ENCODE measurements at regions not wholly inside any gene's neighbourhood (a gene's known extent, or its start where the extent isn't known, plus 50 kb on each side); places are given as distances from the start of the nearest gene placed in this dataset.

GRCh38 chrX:140206657-140207056 is 241.3 kb upstream of the CXorf66 start:
- Histone ChIP-seq H3K27ac (ENCODE audit: extremely low read depth, low read depth, low read length) (no peak overlapping the region), H3K4me1 (ENCODE audit: control insufficient read depth, insufficient read depth, low read length) (no peaks in the 10 kb centered on the region), H3K4me3 (ENCODE audit: low read depth, low read length) (no peak overlapping the region), H3K9me3 (ENCODE audit: control insufficient read depth, insufficient read depth, low read depth, low read length) (no peaks in the 10 kb centered on the region), H3K36me3 (ENCODE audit: control insufficient read depth in 2 of 2, insufficient read depth in 1 of 2, low read length in 2 of 2) (no peaks in the 10 kb centered on the region)
- TF ChIP-seq ZNF133 (tag by site-specific recombination; IDR thresholded peaks at IDR 0.05) (no peak), ZNF561 (tag by site-specific recombination; IDR thresholded peaks at IDR 0.05; ENCODE audit: borderline replicate concordance) (no peak), ZNF280C (tag by site-specific recombination; IDR thresholded peaks at IDR 0.05) (no peak), ZNF610 (tag by site-specific recombination; IDR thresholded peaks at IDR 0.05; ENCODE audit: borderline replicate concordance) (no peak), ZNF580 (tag by site-specific recombination; IDR thresholded peaks at IDR 0.05) (no peak), ZSCAN23 (tag by site-specific recombination; IDR thresholded peaks at IDR 0.05) (no peak), ZNF473 (tag by site-specific recombination; IDR thresholded peaks at IDR 0.05) (no peak), ZBTB49 (tag by site-specific recombination; IDR thresholded peaks at IDR 0.05; ENCODE audit: low read depth) (no peak), ZNF514 (tag by site-specific recombination; IDR thresholded peaks at IDR 0.05) (no peak), ZNF521 (tag by site-specific recombination; IDR thresholded peaks at IDR 0.05) (no peak), ZNF202 (tag by site-specific recombination; IDR thresholded peaks at IDR 0.05; ENCODE audit: borderline replicate concordance) (no peak), ZNF239 (tag by site-specific recombination; IDR thresholded peaks at IDR 0.05) (no peak), ZBTB21 (tag by site-specific recombination; IDR thresholded peaks at IDR 0.05) (no peak), KLF7 (tag by site-specific recombination; IDR thresholded peaks at IDR 0.05; ENCODE audit: borderline replicate concordance) (no peak), ZNF843 (tag by site-specific recombination; IDR thresholded peaks at IDR 0.05) (no peak)
- TF ChIP-seq, protein P1, sequence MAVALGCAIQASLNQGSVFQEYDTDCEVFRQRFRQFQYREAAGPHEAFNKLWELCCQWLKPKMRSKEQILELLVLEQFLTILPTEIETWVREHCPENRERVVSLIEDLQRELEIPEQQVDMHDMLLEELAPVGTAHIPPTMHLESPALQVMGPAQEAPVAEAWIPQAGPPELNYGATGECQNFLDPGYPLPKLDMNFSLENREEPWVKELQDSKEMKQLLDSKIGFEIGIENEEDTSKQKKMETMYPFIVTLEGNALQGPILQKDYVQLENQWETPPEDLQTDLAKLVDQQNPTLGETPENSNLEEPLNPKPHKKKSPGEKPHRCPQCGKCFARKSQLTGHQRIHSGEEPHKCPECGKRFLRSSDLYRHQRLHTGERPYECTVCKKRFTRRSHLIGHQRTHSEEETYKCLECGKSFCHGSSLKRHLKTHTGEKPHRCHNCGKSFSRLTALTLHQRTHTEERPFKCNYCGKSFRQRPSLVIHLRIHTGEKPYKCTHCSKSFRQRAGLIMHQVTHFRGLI (tag by site-specific recombination; IDR thresholded peaks at IDR 0.05): no peak
- TF ChIP-seq, protein P2, sequence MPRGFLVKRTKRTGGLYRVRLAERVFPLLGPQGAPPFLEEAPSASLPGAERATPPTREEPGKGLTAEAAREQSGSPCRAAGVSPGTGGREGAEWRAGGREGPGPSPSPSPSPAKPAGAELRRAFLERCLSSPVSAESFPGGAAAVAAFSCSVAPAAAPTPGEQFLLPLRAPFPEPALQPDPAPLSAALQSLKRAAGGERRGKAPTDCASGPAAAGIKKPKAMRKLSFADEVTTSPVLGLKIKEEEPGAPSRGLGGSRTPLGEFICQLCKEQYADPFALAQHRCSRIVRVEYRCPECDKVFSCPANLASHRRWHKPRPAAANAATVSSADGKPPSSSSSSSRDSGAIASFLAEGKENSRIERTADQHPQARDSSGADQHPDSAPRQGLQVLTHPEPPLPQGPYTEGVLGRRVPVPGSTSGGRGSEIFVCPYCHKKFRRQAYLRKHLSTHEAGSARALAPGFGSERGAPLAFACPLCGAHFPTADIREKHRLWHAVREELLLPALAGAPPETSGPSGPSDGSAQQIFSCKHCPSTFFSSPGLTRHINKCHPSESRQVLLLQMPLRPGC (tag by site-specific recombination; IDR thresholded peaks at IDR 0.05): no peak
- ChIA-PET CTCF (no interaction called here), POLR2A (no interaction called here)

DNA sequence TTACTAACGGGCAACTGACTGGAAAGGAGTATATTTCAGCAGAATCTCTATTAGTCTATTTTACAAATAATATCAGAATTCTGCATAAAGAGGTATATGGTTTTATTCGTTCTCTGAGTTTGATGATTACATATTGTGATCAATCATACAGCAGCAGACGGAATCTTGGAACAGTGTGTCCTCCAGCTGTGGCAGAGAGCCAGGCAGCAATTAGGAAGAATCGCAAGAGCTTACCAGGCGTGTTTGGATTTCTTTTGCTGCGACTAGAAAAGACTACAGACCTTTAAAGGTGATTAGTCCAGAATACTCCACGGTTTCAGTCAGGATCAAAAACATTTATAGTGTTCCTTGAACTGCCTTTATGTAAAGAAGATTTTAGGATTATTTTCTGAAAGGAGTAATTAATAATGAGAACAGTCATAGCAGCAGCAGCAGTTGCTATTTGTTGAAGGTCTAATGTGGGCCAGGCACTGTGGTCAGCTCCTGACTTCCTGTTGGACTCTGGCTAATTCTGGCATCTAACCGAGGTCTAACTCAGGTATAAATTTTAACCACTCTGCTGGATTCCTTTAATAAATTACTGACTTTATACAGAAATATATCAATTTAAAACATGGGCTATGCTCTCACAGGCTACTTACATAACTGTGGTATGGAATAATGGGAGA is 225.3 kb upstream of the CXorf66 start:
- Histone ChIP-seq H3K36me3 (ENCODE audit: control insufficient read depth in 2 of 2, insufficient read depth in 1 of 2, low read length in 2 of 2) (no peaks in the 10 kb centered on the region), H3K4me3 (ENCODE audit: low read depth, low read length) (no peak overlapping the region), H3K4me1 (ENCODE audit: control insufficient read depth, insufficient read depth, low read length) (peaks cover 3% of the 10 kb centered on the region; the same call in 1 of the 2 replicates), H3K27ac (ENCODE audit: extremely low read depth, low read depth, low read length) (no peak overlapping the region), H3K9me3 (ENCODE audit: control insufficient read depth, insufficient read depth, low read depth, low read length) (no peaks in the 10 kb centered on the region)
- CTCF ChIA-PET: no interaction called here
- POLR2A ChIA-PET: no interaction called here
- TF ChIP-seq ZBTB8A (tag by site-specific recombination; IDR thresholded peaks at IDR 0.05): no peak
- TF ChIP-seq ZBTB10 (tag by site-specific recombination; IDR thresholded peaks at IDR 0.05): no peak
- no peak for TF ChIP-seq ZNF324 (tag by site-specific recombination; IDR thresholded peaks at IDR 0.05)
- TF ChIP-seq, protein P3, sequence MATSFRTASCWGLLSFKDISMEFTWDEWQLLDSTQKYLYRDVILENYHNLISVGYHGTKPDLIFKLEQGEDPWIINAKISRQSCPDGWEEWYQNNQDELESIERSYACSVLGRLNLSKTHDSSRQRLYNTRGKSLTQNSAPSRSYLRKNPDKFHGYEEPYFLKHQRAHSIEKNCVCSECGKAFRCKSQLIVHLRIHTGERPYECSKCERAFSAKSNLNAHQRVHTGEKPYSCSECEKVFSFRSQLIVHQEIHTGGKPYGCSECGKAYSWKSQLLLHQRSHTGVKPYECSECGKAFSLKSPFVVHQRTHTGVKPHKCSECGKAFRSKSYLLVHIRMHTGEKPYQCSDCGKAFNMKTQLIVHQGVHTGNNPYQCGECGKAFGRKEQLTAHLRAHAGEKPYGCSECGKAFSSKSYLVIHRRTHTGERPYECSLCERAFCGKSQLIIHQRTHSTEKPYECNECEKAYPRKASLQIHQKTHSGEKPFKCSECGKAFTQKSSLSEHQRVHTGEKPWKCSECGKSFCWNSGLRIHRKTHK (tag by site-specific recombination; IDR thresholded peaks at IDR 0.05): no peak

All from HEK293 (cell line).